Liver (tissue), 3 donors: ENCODE measurements at regions not wholly inside any gene's neighbourhood (a gene's known extent, or its start where the extent isn't known, plus 50 kb on each side); places are given as distances from the start of the nearest gene placed in this dataset.

Source experiments
- EGR1 ChIP-seq, 2 donors: IDR thresholded peaks; 2 replicates each; pipeline ENCODE4 v1.6.1; 2016 to 2018; ENCODE audit warnings: antibody characterized with exemption in 2 of 2, low read depth in 2 of 2
- HNF4G ChIP-seq: IDR thresholded peaks from 2 replicates; pipeline ENCODE4 v1.6.1; 2016; ENCODE audit warnings: antibody characterized with exemption
- RAD21 ChIP-seq, 2 donors: IDR thresholded peaks; 2 replicates each; pipeline ENCODE4 v1.6.1; 2016; ENCODE audit warnings: antibody characterized with exemption in 2 of 2, mild to moderate bottlenecking in 2 of 2
- SP1 ChIP-seq: IDR thresholded peaks from 2 replicates; pipeline ENCODE4 v1.6.1; 2018; ENCODE audit warnings: antibody characterized with exemption, mild to moderate bottlenecking
- TAF1 ChIP-seq: conservative IDR thresholded peaks from 2 replicates; pipeline ENCODE4 v1.6.1; 2016; ENCODE audit warnings: antibody characterized with exemption, mild to moderate bottlenecking
- YY1 ChIP-seq: IDR thresholded peaks from 2 replicates; pipeline ENCODE4 v1.6.1; 2016; ENCODE audit warnings: antibody characterized with exemption, mild to moderate bottlenecking
- TF ChIP-seq, protein P1 (sequence below): fragments of 150-350 bp; IDR thresholded peaks from 2 replicates; pipeline ENCODE4 v1.5.1; 2017; ENCODE audit warnings: improper control_type of control experiment, low read depth, low read length; ENCODE audit not compliant: missing input control
- TF ChIP-seq, protein P2 (sequence below): IDR thresholded peaks from 2 replicates; pipeline ENCODE4 v1.6.1; 2016; ENCODE audit warnings: antibody characterized with exemption
- TF ChIP-seq, protein P3 (sequence below): IDR thresholded peaks from 2 replicates; pipeline ENCODE4 v1.6.1; 2016; ENCODE audit warnings: antibody characterized with exemption, mild to moderate bottlenecking
- donor health status: healthy.
- donor health status: healthy.

DNA sequence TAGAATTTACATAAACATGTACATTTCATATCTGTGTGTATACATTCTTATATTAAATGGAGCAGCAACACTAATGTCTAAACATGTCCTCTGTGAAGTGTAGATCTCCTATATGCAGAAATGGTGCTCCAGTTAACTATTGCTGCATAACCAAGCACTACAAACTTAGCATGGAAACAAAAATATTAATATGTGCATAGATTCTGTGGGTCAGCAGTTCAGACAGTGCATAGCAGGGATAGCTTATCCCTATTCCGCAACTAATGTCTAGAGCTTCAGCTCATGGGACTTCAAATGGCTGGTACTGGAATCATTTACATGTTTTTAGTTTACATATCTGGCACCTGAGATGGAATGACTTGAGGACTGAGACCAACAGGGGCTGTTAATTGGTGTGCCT lies 652.1 kb downstream of the TLE4 start:
- no peak for TF ChIP-seq RAD21 (IDR thresholded peaks at IDR 0.05)
- TF ChIP-seq, protein P1, sequence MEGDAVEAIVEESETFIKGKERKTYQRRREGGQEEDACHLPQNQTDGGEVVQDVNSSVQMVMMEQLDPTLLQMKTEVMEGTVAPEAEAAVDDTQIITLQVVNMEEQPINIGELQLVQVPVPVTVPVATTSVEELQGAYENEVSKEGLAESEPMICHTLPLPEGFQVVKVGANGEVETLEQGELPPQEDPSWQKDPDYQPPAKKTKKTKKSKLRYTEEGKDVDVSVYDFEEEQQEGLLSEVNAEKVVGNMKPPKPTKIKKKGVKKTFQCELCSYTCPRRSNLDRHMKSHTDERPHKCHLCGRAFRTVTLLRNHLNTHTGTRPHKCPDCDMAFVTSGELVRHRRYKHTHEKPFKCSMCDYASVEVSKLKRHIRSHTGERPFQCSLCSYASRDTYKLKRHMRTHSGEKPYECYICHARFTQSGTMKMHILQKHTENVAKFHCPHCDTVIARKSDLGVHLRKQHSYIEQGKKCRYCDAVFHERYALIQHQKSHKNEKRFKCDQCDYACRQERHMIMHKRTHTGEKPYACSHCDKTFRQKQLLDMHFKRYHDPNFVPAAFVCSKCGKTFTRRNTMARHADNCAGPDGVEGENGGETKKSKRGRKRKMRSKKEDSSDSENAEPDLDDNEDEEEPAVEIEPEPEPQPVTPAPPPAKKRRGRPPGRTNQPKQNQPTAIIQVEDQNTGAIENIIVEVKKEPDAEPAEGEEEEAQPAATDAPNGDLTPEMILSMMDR, result no peak
- no peak for TF ChIP-seq YY1
- TF ChIP-seq, protein P2, sequence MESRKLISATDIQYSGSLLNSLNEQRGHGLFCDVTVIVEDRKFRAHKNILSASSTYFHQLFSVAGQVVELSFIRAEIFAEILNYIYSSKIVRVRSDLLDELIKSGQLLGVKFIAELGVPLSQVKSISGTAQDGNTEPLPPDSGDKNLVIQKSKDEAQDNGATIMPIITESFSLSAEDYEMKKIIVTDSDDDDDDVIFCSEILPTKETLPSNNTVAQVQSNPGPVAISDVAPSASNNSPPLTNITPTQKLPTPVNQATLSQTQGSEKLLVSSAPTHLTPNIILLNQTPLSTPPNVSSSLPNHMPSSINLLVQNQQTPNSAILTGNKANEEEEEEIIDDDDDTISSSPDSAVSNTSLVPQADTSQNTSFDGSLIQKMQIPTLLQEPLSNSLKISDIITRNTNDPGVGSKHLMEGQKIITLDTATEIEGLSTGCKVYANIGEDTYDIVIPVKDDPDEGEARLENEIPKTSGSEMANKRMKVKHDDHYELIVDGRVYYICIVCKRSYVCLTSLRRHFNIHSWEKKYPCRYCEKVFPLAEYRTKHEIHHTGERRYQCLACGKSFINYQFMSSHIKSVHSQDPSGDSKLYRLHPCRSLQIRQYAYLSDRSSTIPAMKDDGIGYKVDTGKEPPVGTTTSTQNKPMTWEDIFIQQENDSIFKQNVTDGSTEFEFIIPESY, result no peak
- no peak for TF ChIP-seq TAF1
- TF ChIP-seq EGR1 (IDR thresholded peaks at IDR 0.05; ENCODE audit: low read depth in 2 of 2), result no peak
- TF ChIP-seq, protein P3, sequence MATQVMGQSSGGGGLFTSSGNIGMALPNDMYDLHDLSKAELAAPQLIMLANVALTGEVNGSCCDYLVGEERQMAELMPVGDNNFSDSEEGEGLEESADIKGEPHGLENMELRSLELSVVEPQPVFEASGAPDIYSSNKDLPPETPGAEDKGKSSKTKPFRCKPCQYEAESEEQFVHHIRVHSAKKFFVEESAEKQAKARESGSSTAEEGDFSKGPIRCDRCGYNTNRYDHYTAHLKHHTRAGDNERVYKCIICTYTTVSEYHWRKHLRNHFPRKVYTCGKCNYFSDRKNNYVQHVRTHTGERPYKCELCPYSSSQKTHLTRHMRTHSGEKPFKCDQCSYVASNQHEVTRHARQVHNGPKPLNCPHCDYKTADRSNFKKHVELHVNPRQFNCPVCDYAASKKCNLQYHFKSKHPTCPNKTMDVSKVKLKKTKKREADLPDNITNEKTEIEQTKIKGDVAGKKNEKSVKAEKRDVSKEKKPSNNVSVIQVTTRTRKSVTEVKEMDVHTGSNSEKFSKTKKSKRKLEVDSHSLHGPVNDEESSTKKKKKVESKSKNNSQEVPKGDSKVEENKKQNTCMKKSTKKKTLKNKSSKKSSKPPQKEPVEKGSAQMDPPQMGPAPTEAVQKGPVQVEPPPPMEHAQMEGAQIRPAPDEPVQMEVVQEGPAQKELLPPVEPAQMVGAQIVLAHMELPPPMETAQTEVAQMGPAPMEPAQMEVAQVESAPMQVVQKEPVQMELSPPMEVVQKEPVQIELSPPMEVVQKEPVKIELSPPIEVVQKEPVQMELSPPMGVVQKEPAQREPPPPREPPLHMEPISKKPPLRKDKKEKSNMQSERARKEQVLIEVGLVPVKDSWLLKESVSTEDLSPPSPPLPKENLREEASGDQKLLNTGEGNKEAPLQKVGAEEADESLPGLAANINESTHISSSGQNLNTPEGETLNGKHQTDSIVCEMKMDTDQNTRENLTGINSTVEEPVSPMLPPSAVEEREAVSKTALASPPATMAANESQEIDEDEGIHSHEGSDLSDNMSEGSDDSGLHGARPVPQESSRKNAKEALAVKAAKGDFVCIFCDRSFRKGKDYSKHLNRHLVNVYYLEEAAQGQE, result no peak
- TF ChIP-seq HNF4G, result no peak
- TF ChIP-seq SP1, result no peak
